GM23338 (cell line): ENCODE measurements at regions not wholly inside any gene's neighbourhood (a gene's known extent, or its start where the extent isn't known, plus 50 kb on each side); places are given as distances from the start of the nearest gene placed in this dataset.

Experiments
- ATAC-seq: fragments of 200-7000 bp; cut with Tn5 transposase; 3 replicates; pipeline ENCODE4 v1.9.1; 2020
- DNase-seq: peaks from one replicate; pipeline ENCODE4 v3.0.0-alpha.2; 2015; ENCODE audit warnings: low spot score
- H2AFZ ChIP-seq: fragments of 200-600 bp; sonication (generic); 2 replicates; pipeline ENCODE4 v1.8.0; 2016; ENCODE audit warnings: antibody characterized with exemption, mild to moderate bottlenecking, moderate library complexity
- H3F3A ChIP-seq: fragments of 200-600 bp; sonication (generic); replicated peaks from 2 replicates; pipeline ENCODE4 v1.8.0; 2017; ENCODE audit warnings: antibody characterized with exemption, mixed run types, low read depth
- H3K27ac ChIP-seq: fragments of 200-600 bp; sonication (generic); 2 replicates; pipeline ENCODE4 v1.6.1; 2016; ENCODE audit warnings: low read depth
- H3K27me3 ChIP-seq: fragments of 200-600 bp; sonication (generic); 2 replicates; pipeline ENCODE4 v1.8.0; 2016; ENCODE audit warnings: mild to moderate bottlenecking, mixed run types, moderate library complexity; ENCODE audit not compliant: insufficient read depth
- H3K36me3 ChIP-seq: fragments of 200-600 bp; sonication (generic); 2 replicates; pipeline ENCODE4 v1.8.0; 2016; ENCODE audit warnings: mild to moderate bottlenecking; ENCODE audit not compliant: insufficient read depth
- H3K4me1 ChIP-seq: fragments of 200-600 bp; sonication (generic); 2 replicates; pipeline ENCODE4 v1.8.0; 2016; ENCODE audit warnings: mild to moderate bottlenecking, moderate library complexity; ENCODE audit not compliant: insufficient read depth
- H3K4me2 ChIP-seq: fragments of 200-600 bp; sonication (generic); 2 replicates; pipeline ENCODE4 v1.7.1; 2017; ENCODE audit warnings: mixed run types
- H3K4me3 ChIP-seq: fragments of 200-600 bp; sonication (generic); 2 replicates; pipeline ENCODE4 v1.6.1; 2016; ENCODE audit warnings: mixed run types
- H3K79me2 ChIP-seq: fragments of 200-600 bp; sonication (generic); replicated peaks from 2 replicates; pipeline ENCODE4 v1.8.0; 2017; ENCODE audit warnings: mild to moderate bottlenecking; ENCODE audit not compliant: insufficient read depth
- H3K9me2 ChIP-seq: fragments of 200-600 bp; sonication (generic); 2 replicates; pipeline ENCODE4 v1.8.0; 2017; ENCODE audit not compliant: insufficient read depth
- H4K20me1 ChIP-seq: fragments of 200-600 bp; sonication (generic); replicated peaks from 2 replicates; pipeline ENCODE4 v1.8.0; 2017; ENCODE audit warnings: mild to moderate bottlenecking; ENCODE audit not compliant: insufficient read depth
- H3K27ac Mint-ChIP-seq: 2 replicates; pipeline ENCODE4 v1.8.0; 2020; ENCODE audit warnings: inconsistent platforms, mild to moderate bottlenecking, moderate library complexity, mixed read lengths
- H3K27me3 Mint-ChIP-seq: 3 replicates; pipeline ENCODE4 v1.8.0; 2022; ENCODE audit warnings: low read depth, mild to moderate bottlenecking, moderate library complexity, mixed read lengths, inconsistent platforms; ENCODE audit not compliant: insufficient read depth, poor library complexity
- H3K36me3 Mint-ChIP-seq: 3 replicates; pipeline ENCODE4 v1.8.0; 2021; ENCODE audit warnings: low read depth, mild to moderate bottlenecking, inconsistent platforms, moderate library complexity, mixed read lengths
- H3K4me1 Mint-ChIP-seq: 3 replicates; pipeline ENCODE4 v1.8.0; 2020; ENCODE audit warnings: mild to moderate bottlenecking, inconsistent platforms, mixed read lengths
- H3K4me3 Mint-ChIP-seq: 3 replicates; pipeline ENCODE4 v1.8.0; 2021; ENCODE audit warnings: moderate library complexity, mild to moderate bottlenecking, inconsistent platforms, mixed read lengths
- H3K9me3 Mint-ChIP-seq: 3 replicates; pipeline ENCODE4 v1.8.0; 2020; ENCODE audit warnings: moderate library complexity, mild to moderate bottlenecking, inconsistent platforms, mixed read lengths
- CREB1 ChIP-seq: fragments of 250-450 bp; sonication (Bioruptor Pico); IDR thresholded peaks from 2 replicates; pipeline ENCODE4 v1.5.0; 2020; ENCODE audit warnings: low read depth, mild to moderate bottlenecking, moderate library complexity
- EZH2 ChIP-seq: fragments of 200-600 bp; sonication (generic); IDR thresholded peaks from one replicate; pipeline ENCODE4 v1.8.0; 2017; ENCODE audit warnings: antibody characterized with exemption, mild to moderate bottlenecking, low read depth; ENCODE audit not compliant: unreplicated experiment
- EZH2phosphoT487 ChIP-seq: fragments of 200-600 bp; sonication (generic); IDR thresholded peaks from one replicate; pipeline ENCODE4 v1.8.1; 2018; ENCODE audit warnings: antibody characterized with exemption; ENCODE audit not compliant: unreplicated experiment
- NANOG ChIP-seq: IDR thresholded peaks from 2 replicates; pipeline ENCODE4 v1.6.1; 2016; ENCODE audit warnings: antibody characterized with exemption, borderline replicate concordance
- POLR2AphosphoS5 ChIP-seq: IDR thresholded peaks from 2 replicates; pipeline ENCODE4 v1.6.1; 2016; ENCODE audit warnings: antibody characterized with exemption, low read depth
- STAT1 ChIP-seq: IDR thresholded peaks from one replicate; pipeline ENCODE4 v1.6.1; 2016; ENCODE audit warnings: antibody characterized with exemption; ENCODE audit not compliant: unreplicated experiment
- ZNF331 ChIP-seq: fragments of 250-450 bp; sonication (Bioruptor Pico); IDR thresholded peaks from 2 replicates; pipeline ENCODE4 v1.5.0; 2020; ENCODE audit warnings: low read depth, mild to moderate bottlenecking, moderate library complexity
- TF ChIP-seq, protein P1 (sequence below), 2 experiments: fragments of 200-600 bp in 1 of 2; sonication (generic) in 1 of 2; conservative IDR thresholded peaks; 2 replicates each; pipeline versions ENCODE4 v1.5.1 to v1.6.1; 2016 to 2017; ENCODE audit warnings: antibody characterized with exemption in 2 of 2, low read depth in 2 of 2, mild to moderate bottlenecking in 2 of 2, moderate library complexity in 1 of 2

GRCh38 chr6:168948002-168948401, 305.6 kb downstream of the THBS2 start:
- Mint-ChIP-seq H3K27me3 (peaks cover 7% of the 10 kb centered on the region), H3K9me3 (peaks cover 10% of the 10 kb centered on the region), H3K4me1 (no peaks in the 10 kb centered on the region), H3K27ac (no peak overlapping the region), H3K4me3 (no peak overlapping the region), H3K36me3 (peaks cover 6% of the 10 kb centered on the region; the same call in 2 of the 3 replicates)
- no peaks in the 10 kb centered on the region for H3F3A ChIP-seq
- no peak for TF ChIP-seq EZH2phosphoT487
- H3K9me2 ChIP-seq, result no peaks in the 10 kb centered on the region
- no peaks in the 10 kb centered on the region for H3K79me2 ChIP-seq
- H3K27me3 ChIP-seq, result no peaks in the 10 kb centered on the region
- H3K27ac ChIP-seq, result no peak overlapping the region
- no peaks in the 10 kb centered on the region for H3K36me3 ChIP-seq
- H4K20me1 ChIP-seq, result no peaks in the 10 kb centered on the region
- no peak overlapping the region for H3K4me3 ChIP-seq
- no peak overlapping the region for H3K4me2 ChIP-seq
- DNase-seq (no peak), ATAC-seq (no peak)
- no peaks in the 10 kb centered on the region for H3K4me1 ChIP-seq
- H2AFZ ChIP-seq, result no peak overlapping the region

DNA sequence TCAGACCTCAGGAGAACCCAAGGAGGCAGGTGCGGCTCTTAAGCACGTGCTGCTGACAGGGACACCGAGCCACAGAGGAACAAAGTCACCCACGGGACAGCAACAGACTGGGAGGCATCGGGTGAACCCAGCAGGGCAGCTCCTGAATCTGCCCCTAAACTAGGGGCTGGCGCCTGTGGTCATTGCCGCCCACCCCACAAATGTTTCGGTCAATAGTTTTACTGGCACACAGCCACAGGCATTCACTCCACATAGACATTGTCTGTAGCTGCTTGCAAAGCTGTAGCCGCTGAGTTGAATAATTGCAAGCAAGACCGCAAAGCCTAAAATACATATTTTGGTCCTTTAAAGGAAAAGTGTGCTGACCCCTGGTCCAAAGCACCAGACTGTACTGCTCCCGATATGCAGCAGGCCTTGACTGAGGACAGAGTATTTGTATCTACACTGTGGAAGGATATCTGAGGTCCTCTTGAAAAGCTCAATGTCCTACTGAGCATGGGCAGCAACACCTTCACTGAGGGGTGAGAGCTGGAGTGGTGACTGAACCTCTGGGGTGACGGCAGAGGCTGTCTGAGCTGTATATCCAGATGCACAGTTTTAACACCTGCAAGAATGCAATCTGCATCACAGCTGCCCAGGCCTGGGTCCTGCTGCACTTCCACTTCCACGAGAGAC, 310.3 kb downstream of the THBS2 start:
- Histone ChIP-seq H3K4me2 (no peak overlapping the region), H3K36me3 (no peaks in the 10 kb centered on the region), H3K9me2 (no peaks in the 10 kb centered on the region), H3K4me3 (no peak overlapping the region), H3K27ac (no peak overlapping the region), H3K79me2 (no peaks in the 10 kb centered on the region), H2AFZ (no peak overlapping the region), H3K4me1 (no peaks in the 10 kb centered on the region), H4K20me1 (no peaks in the 10 kb centered on the region), H3F3A (no peaks in the 10 kb centered on the region), H3K27me3 (no peaks in the 10 kb centered on the region)
- Mint-ChIP-seq H3K27ac (no peak overlapping the region), H3K4me3 (no peak overlapping the region), H3K4me1 (0 out of 3 replicates have a peak, but pooled peaks cover 3% of the 10 kb centered on the region), H3K36me3 (no peaks in the 10 kb centered on the region), H3K27me3 (peaks cover 7% of the 10 kb centered on the region), H3K9me3 (no peaks in the 10 kb centered on the region)
- DNase-seq (no peak), ATAC-seq (no peak)
- TF ChIP-seq EZH2phosphoT487, result no peak
- TF ChIP-seq, protein P1, sequence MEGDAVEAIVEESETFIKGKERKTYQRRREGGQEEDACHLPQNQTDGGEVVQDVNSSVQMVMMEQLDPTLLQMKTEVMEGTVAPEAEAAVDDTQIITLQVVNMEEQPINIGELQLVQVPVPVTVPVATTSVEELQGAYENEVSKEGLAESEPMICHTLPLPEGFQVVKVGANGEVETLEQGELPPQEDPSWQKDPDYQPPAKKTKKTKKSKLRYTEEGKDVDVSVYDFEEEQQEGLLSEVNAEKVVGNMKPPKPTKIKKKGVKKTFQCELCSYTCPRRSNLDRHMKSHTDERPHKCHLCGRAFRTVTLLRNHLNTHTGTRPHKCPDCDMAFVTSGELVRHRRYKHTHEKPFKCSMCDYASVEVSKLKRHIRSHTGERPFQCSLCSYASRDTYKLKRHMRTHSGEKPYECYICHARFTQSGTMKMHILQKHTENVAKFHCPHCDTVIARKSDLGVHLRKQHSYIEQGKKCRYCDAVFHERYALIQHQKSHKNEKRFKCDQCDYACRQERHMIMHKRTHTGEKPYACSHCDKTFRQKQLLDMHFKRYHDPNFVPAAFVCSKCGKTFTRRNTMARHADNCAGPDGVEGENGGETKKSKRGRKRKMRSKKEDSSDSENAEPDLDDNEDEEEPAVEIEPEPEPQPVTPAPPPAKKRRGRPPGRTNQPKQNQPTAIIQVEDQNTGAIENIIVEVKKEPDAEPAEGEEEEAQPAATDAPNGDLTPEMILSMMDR (conservative IDR thresholded peaks at IDR 0.05; ENCODE audit: low read depth in 2 of 2), result no peak
- TF ChIP-seq STAT1, result no peak
- no peak for TF ChIP-seq NANOG
- no peak for TF ChIP-seq ZNF331 (CRISPR knock-in tag)
- TF ChIP-seq CREB1 (CRISPR knock-in tag), result no peak

- Histone ChIP-seq H3K27ac (no peak overlapping the region), H3F3A (no peaks in the 10 kb centered on the region), H3K79me2 (no peaks in the 10 kb centered on the region), H4K20me1 (no peaks in the 10 kb centered on the region), H2AFZ (no peak overlapping the region), H3K4me3 (no peak overlapping the region), H3K9me2 (no peaks in the 10 kb centered on the region), H3K4me2 (no peak overlapping the region), H3K36me3 (no peaks in the 10 kb centered on the region), H3K27me3 (no peaks in the 10 kb centered on the region), H3K4me1 (no peaks in the 10 kb centered on the region)
- Mint-ChIP-seq H3K27me3 (peaks cover 2% of the 10 kb centered on the region), H3K9me3 (no peaks in the 10 kb centered on the region), H3K4me1 (0 out of 3 replicates have a peak, but pooled peaks cover 3% of the 10 kb centered on the region), H3K4me3 (no peak overlapping the region), H3K27ac (no peak overlapping the region), H3K36me3 (no peaks in the 10 kb centered on the region)
- no peak for ATAC-seq
- no peak for DNase-seq
- TF ChIP-seq POLR2AphosphoS5 (no peak), ZNF331 (CRISPR knock-in tag) (no peak), EZH2 (no peak)
Observed at GRCh38 chr6:168942646-168943045, 311.0 kb downstream of the THBS2 start.
